ENCODE measurements at regions not wholly inside any gene's neighbourhood (a gene's known extent, or its start where the extent isn't known, plus 50 kb on each side); places are given as distances from the start of the nearest gene placed in this dataset.
"Not testable (repeated sequence)": the region's sequence is repeated elsewhere in the genome, so short reads cannot be mapped to it uniquely, and the experiment has no call there.

DNA sequence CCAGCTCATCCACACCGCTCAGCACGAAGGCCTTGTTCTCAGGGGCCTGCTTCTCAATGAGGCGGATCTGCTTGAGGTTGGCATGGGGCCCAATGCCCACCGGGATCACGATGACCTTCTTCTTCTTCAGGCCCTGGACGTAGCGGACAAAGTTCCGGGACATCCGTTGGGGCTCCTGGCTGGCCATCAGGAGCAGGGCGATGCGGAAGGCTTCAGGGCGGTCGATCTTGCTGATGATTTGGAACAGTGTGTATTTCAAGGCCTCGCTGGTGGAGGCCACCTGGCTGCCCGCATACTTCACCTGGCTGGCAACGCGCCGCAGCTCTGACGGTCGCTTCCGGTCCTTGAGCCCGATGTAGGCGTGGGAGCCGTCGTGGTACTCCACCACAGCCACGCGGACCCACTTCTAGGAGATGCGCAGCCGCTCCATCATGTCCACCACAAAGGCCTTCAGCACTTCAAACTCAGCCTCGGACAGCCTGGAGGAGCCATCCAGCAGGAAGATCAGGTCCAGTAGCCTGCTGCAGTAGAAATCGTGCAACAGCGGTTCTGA, 105.0 kb upstream of the CCT8L2 start:
- H3K9me3 ChIP-seq (replicated peaks; ENCODE audit: control insufficient read depth, insufficient read depth, low read depth, low read length); intact Hi-C loops (cut with micrococcal nuclease); H3K9ac ChIP-seq (ENCODE audit: insufficient read depth in 1 of 2, low read depth in 2 of 2, low read length in 2 of 2); H3K36me3 ChIP-seq (ENCODE audit: control insufficient read depth, insufficient read depth, low read length); H3K27ac ChIP-seq (ENCODE audit: extremely low read depth, low read depth, low read length); POLR2A ChIA-PET; H3K9me1 ChIP-seq (ENCODE audit: control insufficient read depth, insufficient read depth, low read length); CTCF ChIA-PET (ENCODE audit: low intra/inter-chr PET ratio); H3K4me2 ChIP-seq (ENCODE audit: insufficient read depth, low read length); H3K79me2 ChIP-seq (ENCODE audit: control insufficient read depth, insufficient read depth, low read length); H3K4me1 ChIP-seq (replicated peaks in 1 of 2; ENCODE audit: control insufficient read depth in 2 of 2, insufficient read depth in 2 of 2, low read length in 2 of 2); BruUV-seq (replicated peaks); DNase-seq (ENCODE audit: extremely low read depth in 1 of 4, low spot score in 3 of 4); H4K20me1 ChIP-seq (replicated peaks; ENCODE audit: control insufficient read depth, insufficient read depth, low read length); H2AFZ ChIP-seq (ENCODE audit: low read depth, low read length); H3K4me3 ChIP-seq; FAIRE-seq: not testable (repeated sequence)
- peaks cover 8 to 43% of the 10 kb centered on the region in 2 experiments; a peak in 4 of 5 replicates for H3K27me3 ChIP-seq (ENCODE audit: control insufficient read depth in 2 of 2, insufficient read depth in 2 of 2, low read length in 2 of 2)
- ATAC-seq: peak; percentile 9
- in situ Hi-C loops (cut with MboI): loop anchor here (25.0 kb wide), 1 partner anchor 185 kb away; no protein-coding TSS in a partner anchor
- TF ChIP-seq, protein P1, sequence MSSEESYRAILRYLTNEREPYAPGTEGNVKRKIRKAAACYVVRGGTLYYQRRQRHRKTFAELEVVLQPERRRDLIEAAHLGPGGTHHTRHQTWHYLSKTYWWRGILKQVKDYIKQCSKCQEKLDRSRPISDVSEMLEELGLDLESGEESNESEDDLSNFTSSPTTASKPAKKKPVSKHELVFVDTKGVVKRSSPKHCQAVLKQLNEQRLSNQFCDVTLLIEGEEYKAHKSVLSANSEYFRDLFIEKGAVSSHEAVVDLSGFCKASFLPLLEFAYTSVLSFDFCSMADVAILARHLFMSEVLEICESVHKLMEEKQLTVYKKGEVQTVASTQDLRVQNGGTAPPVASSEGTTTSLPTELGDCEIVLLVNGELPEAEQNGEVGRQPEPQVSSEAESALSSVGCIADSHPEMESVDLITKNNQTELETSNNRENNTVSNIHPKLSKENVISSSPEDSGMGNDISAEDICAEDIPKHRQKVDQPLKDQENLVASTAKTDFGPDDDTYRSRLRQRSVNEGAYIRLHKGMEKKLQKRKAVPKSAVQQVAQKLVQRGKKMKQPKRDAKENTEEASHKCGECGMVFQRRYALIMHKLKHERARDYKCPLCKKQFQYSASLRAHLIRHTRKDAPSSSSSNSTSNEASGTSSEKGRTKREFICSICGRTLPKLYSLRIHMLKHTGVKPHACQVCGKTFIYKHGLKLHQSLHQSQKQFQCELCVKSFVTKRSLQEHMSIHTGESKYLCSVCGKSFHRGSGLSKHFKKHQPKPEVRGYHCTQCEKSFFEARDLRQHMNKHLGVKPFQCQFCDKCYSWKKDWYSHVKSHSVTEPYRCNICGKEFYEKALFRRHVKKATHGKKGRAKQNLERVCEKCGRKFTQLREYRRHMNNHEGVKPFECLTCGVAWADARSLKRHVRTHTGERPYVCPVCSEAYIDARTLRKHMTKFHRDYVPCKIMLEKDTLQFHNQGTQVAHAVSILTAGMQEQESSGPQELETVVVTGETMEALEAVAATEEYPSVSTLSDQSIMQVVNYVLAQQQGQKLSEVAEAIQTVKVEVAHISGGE (CRISPR knock-in tag; IDR thresholded peaks at IDR 0.05): 0 out of 6 replicates have a peak, but pooled peaks of 1 of the 3 experiments have one; percentile 8
- WGBS (ENCODE audit: insufficient coverage, low coverage, missing lambda C conversion rate): 17% methylated on average over 32 of the region's 32 CpGs

All from K562 (cell line).